RWPE1 (cell line): ENCODE measurements at regions not wholly inside any gene's neighbourhood (a gene's known extent, or its start where the extent isn't known, plus 50 kb on each side); places are given as distances from the start of the nearest gene placed in this dataset.

ENCODE experiments used
- CTCF ChIA-PET: fragments of 350-600 bp; sonication (Branson Sonifier 250); formaldehyde crosslinking; extraction: SDS; loops from one replicate; lab custom pipeline; 2021; lab: Yijun Ruan, JAX
- POLR2A ChIA-PET: fragments of 400-600 bp; formaldehyde crosslinking; extraction: SDS; loops from one replicate; lab custom pipeline; 2020; ENCODE audit warnings: antibody characterized with exemption; ENCODE audit not compliant: low non-redundant PET; lab: Yijun Ruan, JAX
- DNase-seq: peaks from one replicate; pipeline ENCODE4 v3.0.0; 2012; ENCODE audit warnings: low spot score
- H3K27ac ChIP-seq: fragments of 450-650 bp; 2 replicates; pipeline ENCODE4 v1.5.1; 2017
- CTCF ChIP-seq: fragments of 450-650 bp; conservative IDR thresholded peaks from 2 replicates; pipeline ENCODE4 v1.5.1; 2017; ENCODE audit warnings: low read depth, mild to moderate bottlenecking

- no peak for DNase-seq
- CTCF ChIA-PET = no interaction called here
- H3K27ac ChIP-seq = no peak overlapping the region
- TF ChIP-seq CTCF = no peak
- POLR2A ChIA-PET = no interaction called here
Observed at GRCh38 chr3:159693226-159693625, 295.4 kb upstream of the IL12A start.

- ChIA-PET POLR2A (no interaction called here), CTCF (interaction anchor here (0.6 to 0.7 kb wide), 2 partner anchors 94 to 1846 kb away, joined by 3 to 5 read pairs; no protein-coding TSS in a partner anchor)
- DNase-seq = peak; percentile 71
- TF ChIP-seq CTCF = no peak
- H3K27ac ChIP-seq = peak overlapping the region; percentile 75
Observed at GRCh38 chr3:159711560-159712333, 276.9 kb upstream of the IL12A start.

- CTCF ChIA-PET = no interaction called here
- no peak overlapping the region for H3K27ac ChIP-seq
- POLR2A ChIA-PET = no interaction called here
- no peak for DNase-seq
- no peak for TF ChIP-seq CTCF
Observed at GRCh38 chr3:159721324-159721723, 267.3 kb upstream of the IL12A start.

- DNase-seq = no peak
- no peak overlapping the region for H3K27ac ChIP-seq
- CTCF ChIA-PET = no interaction called here
- POLR2A ChIA-PET = no interaction called here
- no peak for TF ChIP-seq CTCF
Observed at GRCh38 chr3:159723295-159723694, 265.3 kb upstream of the IL12A start.

- H3K27ac ChIP-seq = no peak overlapping the region
- DNase-seq = peak; percentile 38
- CTCF ChIA-PET = interaction anchor here (0.8 kb wide), 1 partner anchor 105 kb away, joined by 3 read pairs; no protein-coding TSS in a partner anchor
- POLR2A ChIA-PET = no interaction called here
- TF ChIP-seq CTCF = no peak
Observed at GRCh38 chr3:159724627-159725026, 264.0 kb upstream of the IL12A start.

GRCh38 chr3:159726231-159726964 is 262.2 kb upstream of the IL12A start:
- no peak overlapping the region for H3K27ac ChIP-seq
- ChIA-PET POLR2A (interaction anchor here (0.6 kb wide), 1 partner anchor 79 kb away, joined by 3 read pairs; no protein-coding TSS in a partner anchor), CTCF (interaction anchor here (0.8 kb wide), 1 partner anchor 14 kb away, joined by 3 read pairs; no protein-coding TSS in a partner anchor)
- peak; percentile 83 for DNase-seq
- no peak for TF ChIP-seq CTCF
